ENCODE measurements at regions not wholly inside any gene's neighbourhood (a gene's known extent, or its start where the extent isn't known, plus 50 kb on each side); places are given as distances from the start of the nearest gene placed in this dataset.

- Histone ChIP-seq H3K9me3 (ENCODE audit: control insufficient read depth in 2 of 2, insufficient read depth in 1 of 2, low read depth in 1 of 2, low read length in 1 of 2) (no peaks in the 10 kb centered on the region), H3K4me1 (ENCODE audit: control insufficient read depth in 3 of 3, insufficient read depth in 2 of 3, low read depth in 1 of 3, low read length in 2 of 3) (no peaks in the 10 kb centered on the region), H3K4me3 (ENCODE audit: low read depth in 1 of 3, low read length in 3 of 3) (no peak overlapping the region), H3K27ac (ENCODE audit: low read depth in 1 of 3, low read length in 2 of 3) (no peak overlapping the region), H3K36me3 (ENCODE audit: control insufficient read depth in 3 of 3, insufficient read depth in 2 of 3, low read depth in 1 of 3, low read length in 3 of 3) (no peaks in the 10 kb centered on the region), H3K27me3 (ENCODE audit: control insufficient read depth in 3 of 3, insufficient read depth in 3 of 3, low read length in 3 of 3) (no peaks in the 10 kb centered on the region)
- 21 to 35% (median 32%) methylated on average over 3 of the region's 3 CpGs for WGBS, 3 donors
- DNase-seq (no peak), FAIRE-seq (no peak)
These were observed 315.0 kb downstream of the JRKL start for GRCh38 chr11:96704847-96705246.

DNA sequence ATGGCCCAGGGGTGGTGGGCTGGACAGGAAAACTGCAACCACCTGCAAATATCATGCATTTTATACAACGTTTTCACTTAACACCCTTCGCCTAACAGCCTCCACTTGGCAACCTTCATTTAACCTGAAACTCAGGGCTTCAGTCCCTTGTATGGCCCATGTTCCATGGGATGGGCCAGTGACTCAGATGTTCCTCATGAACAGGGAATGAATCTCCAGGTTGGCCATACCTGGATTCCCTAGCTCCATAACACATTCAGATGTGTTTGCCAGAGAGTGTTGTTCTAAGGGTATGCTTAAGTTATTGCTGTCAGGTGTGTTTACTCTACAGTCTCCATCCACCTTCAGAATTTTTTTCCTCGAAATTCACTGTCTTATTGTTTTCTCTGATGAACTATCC lies 316.9 kb downstream of the JRKL start:
- Histone ChIP-seq H3K27ac (ENCODE audit: low read depth in 1 of 3, low read length in 2 of 3) (no peak overlapping the region), H3K4me1 (ENCODE audit: control insufficient read depth in 3 of 3, insufficient read depth in 2 of 3, low read depth in 1 of 3, low read length in 2 of 3) (no peaks in the 10 kb centered on the region), H3K27me3 (ENCODE audit: control insufficient read depth in 3 of 3, insufficient read depth in 3 of 3, low read length in 3 of 3) (no peaks in the 10 kb centered on the region), H3K9me3 (ENCODE audit: control insufficient read depth in 2 of 2, insufficient read depth in 1 of 2, low read depth in 1 of 2, low read length in 1 of 2) (no peaks in the 10 kb centered on the region), H3K36me3 (ENCODE audit: control insufficient read depth in 3 of 3, insufficient read depth in 2 of 3, low read depth in 1 of 3, low read length in 3 of 3) (no peaks in the 10 kb centered on the region), H3K4me3 (ENCODE audit: low read depth in 1 of 3, low read length in 3 of 3) (no peak overlapping the region)
- WGBS, 3 donors, result 45 to 72% (median 61%) methylated on average over 3 of the region's 3 CpGs
- DNase-seq (no peak), FAIRE-seq (no peak)

DNA sequence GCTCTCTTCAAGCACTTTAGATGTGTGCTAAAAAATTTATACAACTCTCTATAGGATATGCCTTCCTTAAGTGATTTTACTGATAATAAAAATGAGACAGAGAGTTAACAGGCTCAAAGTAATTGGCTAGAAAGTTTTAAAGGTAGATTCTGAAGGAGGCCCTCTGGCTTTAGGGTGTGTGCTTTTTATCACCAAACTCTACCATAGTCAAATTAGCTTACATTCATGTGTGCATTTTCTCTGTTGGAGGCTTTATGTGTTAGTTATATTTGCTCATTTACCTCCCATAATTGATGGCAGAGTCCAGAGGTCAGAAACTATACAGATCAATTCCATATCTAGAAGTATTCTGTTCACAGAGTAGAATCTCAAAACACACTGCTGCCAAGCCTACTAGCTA lies 317.5 kb downstream of the JRKL start:
- FAIRE-seq, result no peak

GRCh38 chr11:96708219-96708878 lies 318.5 kb downstream of the JRKL start:
- no peaks in the 10 kb centered on the region for H3K4me1 ChIP-seq (ENCODE audit: control insufficient read depth in 3 of 3, insufficient read depth in 2 of 3, low read depth in 1 of 3, low read length in 2 of 3)
- FAIRE-seq (no peak), DNase-seq (no peak)
- H3K27me3 ChIP-seq (ENCODE audit: control insufficient read depth in 3 of 3, insufficient read depth in 3 of 3, low read length in 3 of 3), result no peaks in the 10 kb centered on the region
- 24 to 35% (median 27%) methylated on average over 4 of the region's 4 CpGs for WGBS, 3 donors
- H3K9me3 ChIP-seq (ENCODE audit: control insufficient read depth in 2 of 2, insufficient read depth in 1 of 2, low read depth in 1 of 2, low read length in 1 of 2), result no peaks in the 10 kb centered on the region
- H3K4me3 ChIP-seq (ENCODE audit: low read depth in 1 of 3, low read length in 3 of 3), result no peak overlapping the region
- no peak overlapping the region for H3K27ac ChIP-seq (ENCODE audit: low read depth in 1 of 3, low read length in 2 of 3)
- no peaks in the 10 kb centered on the region for H3K36me3 ChIP-seq (ENCODE audit: control insufficient read depth in 3 of 3, insufficient read depth in 2 of 3, low read depth in 1 of 3, low read length in 3 of 3)

More for the DNA sequence above, 317.5 kb downstream of the JRKL start:
- no peaks in the 10 kb centered on the region for H3K4me1 ChIP-seq (ENCODE audit: control insufficient read depth in 3 of 3, insufficient read depth in 2 of 3, low read depth in 1 of 3, low read length in 2 of 3)
- DNase-seq, result no peak
- no peaks in the 10 kb centered on the region for H3K27me3 ChIP-seq (ENCODE audit: control insufficient read depth in 3 of 3, insufficient read depth in 3 of 3, low read length in 3 of 3)
- no peak overlapping the region for H3K4me3 ChIP-seq (ENCODE audit: low read depth in 1 of 3, low read length in 3 of 3)
- H3K36me3 ChIP-seq (ENCODE audit: control insufficient read depth in 3 of 3, insufficient read depth in 2 of 3, low read depth in 1 of 3, low read length in 3 of 3), result no peaks in the 10 kb centered on the region
- H3K27ac ChIP-seq (ENCODE audit: low read depth in 1 of 3, low read length in 2 of 3), result no peak overlapping the region
- H3K9me3 ChIP-seq (ENCODE audit: control insufficient read depth in 2 of 2, insufficient read depth in 1 of 2, low read depth in 1 of 2, low read length in 1 of 2), result no peaks in the 10 kb centered on the region

DNA sequence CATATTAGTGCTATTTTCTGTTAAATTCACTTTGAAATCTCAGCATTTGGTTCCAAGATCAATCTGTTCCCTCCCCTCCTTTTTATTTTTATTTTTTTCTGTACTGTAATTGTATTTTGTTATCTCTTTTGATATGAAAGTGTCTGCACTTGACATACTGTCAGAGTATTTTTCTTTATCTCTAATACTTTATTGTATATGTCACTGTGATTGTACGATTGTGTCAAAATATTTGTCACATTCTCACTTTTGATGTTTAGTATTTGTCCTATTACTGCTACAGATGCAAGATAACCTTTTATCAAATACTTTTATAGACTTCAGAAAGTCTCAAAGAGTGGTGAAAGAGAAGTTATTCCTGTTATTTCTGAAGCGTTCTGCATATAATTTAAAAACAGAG lies 323.5 kb downstream of the JRKL start:
- FAIRE-seq (no peak), DNase-seq (no peak)
- 51 to 67% (median 54%) methylated on average over 2 of the region's 2 CpGs for WGBS, 3 donors
- Histone ChIP-seq H3K4me3 (ENCODE audit: low read depth in 1 of 3, low read length in 3 of 3) (no peak overlapping the region), H3K27me3 (ENCODE audit: control insufficient read depth in 3 of 3, insufficient read depth in 3 of 3, low read length in 3 of 3) (no peaks in the 10 kb centered on the region), H3K4me1 (ENCODE audit: control insufficient read depth in 3 of 3, insufficient read depth in 2 of 3, low read depth in 1 of 3, low read length in 2 of 3) (no peaks in the 10 kb centered on the region), H3K36me3 (ENCODE audit: control insufficient read depth in 3 of 3, insufficient read depth in 2 of 3, low read depth in 1 of 3, low read length in 3 of 3) (no peaks in the 10 kb centered on the region), H3K9me3 (ENCODE audit: control insufficient read depth in 2 of 2, insufficient read depth in 1 of 2, low read depth in 1 of 2, low read length in 1 of 2) (no peaks in the 10 kb centered on the region), H3K27ac (ENCODE audit: low read depth in 1 of 3, low read length in 2 of 3) (no peak overlapping the region)

GRCh38 chr11:96714689-96715088 lies 324.9 kb downstream of the JRKL start:
- no peak for FAIRE-seq
- DNase-seq, result no peak
- no peak overlapping the region for H3K27ac ChIP-seq (ENCODE audit: low read depth in 1 of 3, low read length in 2 of 3)
- no peak overlapping the region for H3K4me3 ChIP-seq (ENCODE audit: low read depth in 1 of 3, low read length in 3 of 3)
- H3K27me3 ChIP-seq (ENCODE audit: control insufficient read depth in 3 of 3, insufficient read depth in 3 of 3, low read length in 3 of 3), result no peaks in the 10 kb centered on the region
- WGBS, 3 donors, result 86 to 91% (median 86%) methylated on average over 2 of the region's 2 CpGs
- no peaks in the 10 kb centered on the region for H3K4me1 ChIP-seq (ENCODE audit: control insufficient read depth in 3 of 3, insufficient read depth in 2 of 3, low read depth in 1 of 3, low read length in 2 of 3)
- H3K9me3 ChIP-seq (ENCODE audit: control insufficient read depth in 2 of 2, insufficient read depth in 1 of 2, low read depth in 1 of 2, low read length in 1 of 2), result no peaks in the 10 kb centered on the region
- H3K36me3 ChIP-seq (ENCODE audit: control insufficient read depth in 3 of 3, insufficient read depth in 2 of 3, low read depth in 1 of 3, low read length in 3 of 3), result no peaks in the 10 kb centered on the region

- WGBS, 3 donors, result 44 to 62% (median 61%) methylated on average over 3 of the region's 3 CpGs
- DNase-seq, result no peak
- no peak for FAIRE-seq
- Histone ChIP-seq H3K36me3 (ENCODE audit: control insufficient read depth in 3 of 3, insufficient read depth in 2 of 3, low read depth in 1 of 3, low read length in 3 of 3) (no peaks in the 10 kb centered on the region), H3K27me3 (ENCODE audit: control insufficient read depth in 3 of 3, insufficient read depth in 3 of 3, low read length in 3 of 3) (no peaks in the 10 kb centered on the region), H3K27ac (ENCODE audit: low read depth in 1 of 3, low read length in 2 of 3) (no peak overlapping the region), H3K4me3 (ENCODE audit: low read depth in 1 of 3, low read length in 3 of 3) (no peak overlapping the region), H3K9me3 (ENCODE audit: control insufficient read depth in 2 of 2, insufficient read depth in 1 of 2, low read depth in 1 of 2, low read length in 1 of 2) (no peaks in the 10 kb centered on the region), H3K4me1 (ENCODE audit: control insufficient read depth in 3 of 3, insufficient read depth in 2 of 3, low read depth in 1 of 3, low read length in 2 of 3) (no peaks in the 10 kb centered on the region)
These were observed 325.4 kb downstream of the JRKL start for GRCh38 chr11:96715208-96715607.

- FAIRE-seq (no peak), DNase-seq (no peak)
- Histone ChIP-seq H3K4me3 (ENCODE audit: low read depth in 1 of 3, low read length in 3 of 3) (no peak overlapping the region), H3K9me3 (ENCODE audit: control insufficient read depth in 2 of 2, insufficient read depth in 1 of 2, low read depth in 1 of 2, low read length in 1 of 2) (no peaks in the 10 kb centered on the region), H3K27ac (ENCODE audit: low read depth in 1 of 3, low read length in 2 of 3) (no peak overlapping the region), H3K4me1 (ENCODE audit: control insufficient read depth in 3 of 3, insufficient read depth in 2 of 3, low read depth in 1 of 3, low read length in 2 of 3) (no peaks in the 10 kb centered on the region), H3K27me3 (ENCODE audit: control insufficient read depth in 3 of 3, insufficient read depth in 3 of 3, low read length in 3 of 3) (no peaks in the 10 kb centered on the region), H3K36me3 (ENCODE audit: control insufficient read depth in 3 of 3, insufficient read depth in 2 of 3, low read depth in 1 of 3, low read length in 3 of 3) (no peaks in the 10 kb centered on the region)
- WGBS, 3 donors, result 50 to 75% (median 63%) methylated on average over 1 of the region's 1 CpG
These were observed 346.8 kb downstream of the JRKL start for GRCh38 chr11:96736601-96737000.

- Histone ChIP-seq H3K36me3 (ENCODE audit: control insufficient read depth in 3 of 3, insufficient read depth in 2 of 3, low read depth in 1 of 3, low read length in 3 of 3) (no peaks in the 10 kb centered on the region), H3K27me3 (ENCODE audit: control insufficient read depth in 3 of 3, insufficient read depth in 3 of 3, low read length in 3 of 3) (no peaks in the 10 kb centered on the region), H3K4me3 (ENCODE audit: low read depth in 1 of 3, low read length in 3 of 3) (no peak overlapping the region), H3K4me1 (ENCODE audit: control insufficient read depth in 3 of 3, insufficient read depth in 2 of 3, low read depth in 1 of 3, low read length in 2 of 3) (no peaks in the 10 kb centered on the region), H3K27ac (ENCODE audit: low read depth in 1 of 3, low read length in 2 of 3) (no peak overlapping the region), H3K9me3 (ENCODE audit: control insufficient read depth in 2 of 2, insufficient read depth in 1 of 2, low read depth in 1 of 2, low read length in 1 of 2) (no peaks in the 10 kb centered on the region)
- DNase-seq (no peak), FAIRE-seq (no peak)
- 73 to 94% (median 94%) methylated on average over 3 of the region's 3 CpGs for WGBS, 3 donors
These were observed 348.5 kb downstream of the JRKL start for GRCh38 chr11:96738311-96738710.
